ENCODE measurements at regions not wholly inside any gene's neighbourhood (a gene's known extent, or its start where the extent isn't known, plus 50 kb on each side); places are given as distances from the start of the nearest gene placed in this dataset.

DNA sequence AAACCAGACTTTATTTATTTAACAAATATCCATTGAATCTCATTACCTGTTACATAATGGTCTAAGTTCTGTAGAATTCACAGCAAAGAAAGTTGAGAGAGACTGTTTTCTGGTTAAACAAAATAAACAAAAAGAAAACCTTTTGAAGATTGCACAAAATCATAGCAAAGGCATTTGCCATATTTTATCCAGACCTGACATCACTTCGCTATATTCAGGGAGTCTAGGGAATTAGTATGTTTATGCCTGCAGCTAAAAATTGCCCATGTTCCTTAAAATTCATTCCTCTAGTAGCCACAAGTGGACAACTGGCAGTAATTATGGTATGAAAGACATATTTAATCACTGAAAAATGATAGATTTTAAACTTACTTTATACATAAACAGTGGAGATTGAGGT lies 577.0 kb upstream of the DAB2 start:
- TF ChIP-seq, protein P1, sequence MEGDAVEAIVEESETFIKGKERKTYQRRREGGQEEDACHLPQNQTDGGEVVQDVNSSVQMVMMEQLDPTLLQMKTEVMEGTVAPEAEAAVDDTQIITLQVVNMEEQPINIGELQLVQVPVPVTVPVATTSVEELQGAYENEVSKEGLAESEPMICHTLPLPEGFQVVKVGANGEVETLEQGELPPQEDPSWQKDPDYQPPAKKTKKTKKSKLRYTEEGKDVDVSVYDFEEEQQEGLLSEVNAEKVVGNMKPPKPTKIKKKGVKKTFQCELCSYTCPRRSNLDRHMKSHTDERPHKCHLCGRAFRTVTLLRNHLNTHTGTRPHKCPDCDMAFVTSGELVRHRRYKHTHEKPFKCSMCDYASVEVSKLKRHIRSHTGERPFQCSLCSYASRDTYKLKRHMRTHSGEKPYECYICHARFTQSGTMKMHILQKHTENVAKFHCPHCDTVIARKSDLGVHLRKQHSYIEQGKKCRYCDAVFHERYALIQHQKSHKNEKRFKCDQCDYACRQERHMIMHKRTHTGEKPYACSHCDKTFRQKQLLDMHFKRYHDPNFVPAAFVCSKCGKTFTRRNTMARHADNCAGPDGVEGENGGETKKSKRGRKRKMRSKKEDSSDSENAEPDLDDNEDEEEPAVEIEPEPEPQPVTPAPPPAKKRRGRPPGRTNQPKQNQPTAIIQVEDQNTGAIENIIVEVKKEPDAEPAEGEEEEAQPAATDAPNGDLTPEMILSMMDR (conservative IDR thresholded peaks at IDR 0.05; ENCODE audit: low read length): no peak
- no peak for TF ChIP-seq EZH2phosphoT487 (IDR thresholded peaks at IDR 0.05; ENCODE audit: borderline replicate concordance)

All from Loucy (cell line).